Activated CD8-positive, alpha-beta T cell treated with anti-CD3 and anti-CD28 coated beads for 36 hours (primary cell): ENCODE measurements at regions not wholly inside any gene's neighbourhood (a gene's known extent, or its start where the extent isn't known, plus 50 kb on each side); places are given as distances from the start of the nearest gene placed in this dataset.

ENCODE experiments used
- ATAC-seq: fragments of 200-7000 bp; cut with Tn5 transposase; one replicate; pipeline ENCODE4 v1.10.0; 2021; ENCODE audit warnings: mild to moderate bottlenecking, moderate library complexity
- CTCF ChIA-PET: fragments of 350-600 bp; sonication (Branson Sonifier 250); formaldehyde crosslinking; loops from one replicate; lab custom pipeline; 2021; ENCODE audit warnings: antibody characterized with exemption; lab: Charles Lee
- POLR2A ChIA-PET: fragments of 350-600 bp; sonication (Branson Sonifier 250); formaldehyde crosslinking; loops from one replicate; lab custom pipeline; 2021; ENCODE audit warnings: antibody characterized with exemption; lab: Charles Lee
- DNase-seq: peaks from one replicate; pipeline ENCODE4 v3.0.0-alpha.2; 2020
- H3K27ac Mint-ChIP-seq: one replicate; pipeline ENCODE4 v1.8.0; 2021; ENCODE audit warnings: mild to moderate bottlenecking, mixed read lengths
- H3K27me3 Mint-ChIP-seq: one replicate; pipeline ENCODE4 v1.8.0; 2021; ENCODE audit warnings: mixed read lengths
- H3K36me3 Mint-ChIP-seq: one replicate; pipeline ENCODE4 v1.8.0; 2021; ENCODE audit warnings: low read depth, mixed read lengths
- H3K4me1 Mint-ChIP-seq: one replicate; pipeline ENCODE4 v1.8.0; 2021; ENCODE audit warnings: low read depth, mixed read lengths
- H3K4me3 Mint-ChIP-seq: one replicate; pipeline ENCODE4 v1.8.0; 2021; ENCODE audit warnings: mild to moderate bottlenecking, moderate library complexity, mixed read lengths
- H3K9me3 Mint-ChIP-seq: one replicate; pipeline ENCODE4 v1.8.0; 2021; ENCODE audit warnings: mixed read lengths
- CTCF ChIP-seq: fragments of 200-600 bp; IDR thresholded peaks from one replicate; pipeline ENCODE4 v1.8.0; 2022; ENCODE audit warnings: antibody characterized with exemption, mild to moderate bottlenecking
- intact Hi-C: fragments of 100-400 bp; cut with micrococcal nuclease; formaldehyde crosslinking; loops from one replicate; pipeline ENCODE4 v1.10.0; 2022

GRCh38 chr13:65733110-65733509 is 1497.0 kb downstream of the PCDH9 start:
- Mint-ChIP-seq H3K27me3 (no peaks in the 10 kb centered on the region), H3K4me1 (no peaks in the 10 kb centered on the region), H3K4me3 (no peak overlapping the region), H3K9me3 (peaks cover 9% of the 10 kb centered on the region), H3K27ac (no peak overlapping the region), H3K36me3 (no peaks in the 10 kb centered on the region)
- POLR2A ChIA-PET = no interaction called here
- CTCF ChIA-PET = no interaction called here
- ATAC-seq = no peak
- no peak for DNase-seq
- no peak for TF ChIP-seq CTCF
- intact Hi-C loops = no loop called here

- no peaks in the 10 kb centered on the region for H3K4me1 Mint-ChIP-seq
- H3K27me3 Mint-ChIP-seq = no peaks in the 10 kb centered on the region
- no peaks in the 10 kb centered on the region for H3K36me3 Mint-ChIP-seq
- no peak for TF ChIP-seq CTCF
- ChIA-PET POLR2A (no interaction called here), CTCF (no interaction called here)
- ATAC-seq = no peak
- H3K4me3 Mint-ChIP-seq = no peak overlapping the region
- intact Hi-C loops = no loop called here
- H3K9me3 Mint-ChIP-seq = peaks cover 4% of the 10 kb centered on the region
- H3K27ac Mint-ChIP-seq = no peak overlapping the region
- DNase-seq = no peak
Observed at GRCh38 chr13:65727070-65727469, 1503.1 kb downstream of the PCDH9 start.

GRCh38 chr13:65725006-65725405 is 1505.1 kb downstream of the PCDH9 start:
- peaks cover 6% of the 10 kb centered on the region for H3K9me3 Mint-ChIP-seq
- no peaks in the 10 kb centered on the region for H3K36me3 Mint-ChIP-seq
- no peaks in the 10 kb centered on the region for H3K4me1 Mint-ChIP-seq
- POLR2A ChIA-PET = no interaction called here
- no peak overlapping the region for H3K4me3 Mint-ChIP-seq
- no peaks in the 10 kb centered on the region for H3K27me3 Mint-ChIP-seq
- CTCF ChIA-PET = no interaction called here
- intact Hi-C loops = no loop called here
- ATAC-seq = no peak
- no peak for TF ChIP-seq CTCF
- DNase-seq = no peak
- H3K27ac Mint-ChIP-seq = no peak overlapping the region

- intact Hi-C loops = no loop called here
- TF ChIP-seq CTCF = no peak
- Mint-ChIP-seq H3K27ac (no peak overlapping the region), H3K4me1 (no peaks in the 10 kb centered on the region), H3K4me3 (no peak overlapping the region), H3K36me3 (no peaks in the 10 kb centered on the region), H3K27me3 (no peaks in the 10 kb centered on the region), H3K9me3 (peaks cover 10% of the 10 kb centered on the region)
- DNase-seq = no peak
- no peak for ATAC-seq
- ChIA-PET CTCF (no interaction called here), POLR2A (no interaction called here)
Observed at GRCh38 chr13:65724226-65724625, 1505.9 kb downstream of the PCDH9 start.

- Mint-ChIP-seq H3K4me3 (no peak overlapping the region), H3K27me3 (no peaks in the 10 kb centered on the region), H3K27ac (no peak overlapping the region), H3K4me1 (no peaks in the 10 kb centered on the region), H3K9me3 (peaks cover 20% of the 10 kb centered on the region), H3K36me3 (no peaks in the 10 kb centered on the region)
- intact Hi-C loops = no loop called here
- ATAC-seq (no peak), DNase-seq (no peak)
- TF ChIP-seq CTCF = no peak
- POLR2A ChIA-PET = no interaction called here
- CTCF ChIA-PET = no interaction called here
Observed at GRCh38 chr13:65722506-65722905, 1507.6 kb downstream of the PCDH9 start.
